HCT116 (cell line): ENCODE measurements at regions not wholly inside any gene's neighbourhood (a gene's known extent, or its start where the extent isn't known, plus 50 kb on each side); places are given as distances from the start of the nearest gene placed in this dataset.

Experiments
- CEBPB ChIP-seq: IDR thresholded peaks from 2 replicates; pipeline ENCODE4 v1.6.1; 2012; ENCODE audit warnings: low read depth
- EZH2 ChIP-seq: fragments of 200-600 bp; sonication (generic); IDR thresholded peaks from 2 replicates; pipeline ENCODE4 v1.6.1; 2017; ENCODE audit warnings: antibody characterized with exemption, mixed run types
- EZH2phosphoT487 ChIP-seq: fragments of 200-600 bp; IDR thresholded peaks from 2 replicates; pipeline ENCODE4 v1.6.1; 2018; ENCODE audit warnings: antibody characterized with exemption, borderline replicate concordance
- FOSL1 ChIP-seq: IDR thresholded peaks from 2 replicates; pipeline ENCODE4 v1.6.1; 2012; ENCODE audit warnings: low read depth
- POLR2A ChIP-seq: IDR thresholded peaks from 2 replicates; pipeline ENCODE4 v1.7.0; 2011; ENCODE audit warnings: borderline replicate concordance; ENCODE audit not compliant: insufficient read depth, insufficient read length; ENCODE audit errors: extremely low read depth
- POLR2AphosphoS5 ChIP-seq: IDR thresholded peaks from 2 replicates; pipeline ENCODE4 v1.6.1; 2011; ENCODE audit warnings: mild to moderate bottlenecking, low read depth, low read length, moderate library complexity
- TF ChIP-seq, protein P1 (sequence below), 3 experiments: fragments of 200-600 bp in 1 of 3; sonication (generic) in 1 of 3; IDR thresholded peaks in 2 of 3; conservative IDR thresholded peaks in 1 of 3; 2 replicates each; pipeline ENCODE4 v1.5.1; 2012 to 2017; ENCODE audit warnings: low read depth in 2 of 3, low read length in 2 of 3, antibody characterized with exemption in 1 of 3, borderline replicate concordance in 1 of 3, control low read depth in 1 of 3, mild to moderate bottlenecking in 1 of 3, mixed read lengths in 1 of 3, mixed run types in 1 of 3, moderate library complexity in 1 of 3; ENCODE audit not compliant: insufficient read depth in 1 of 3
- TF ChIP-seq, protein P2 (sequence below): IDR thresholded peaks from 2 replicates; pipeline ENCODE4 v1.6.1; 2012; ENCODE audit warnings: low read depth
- TF ChIP-seq, protein P3 (sequence below): IDR thresholded peaks from 2 replicates; pipeline ENCODE4 v1.6.1; 2012

DNA sequence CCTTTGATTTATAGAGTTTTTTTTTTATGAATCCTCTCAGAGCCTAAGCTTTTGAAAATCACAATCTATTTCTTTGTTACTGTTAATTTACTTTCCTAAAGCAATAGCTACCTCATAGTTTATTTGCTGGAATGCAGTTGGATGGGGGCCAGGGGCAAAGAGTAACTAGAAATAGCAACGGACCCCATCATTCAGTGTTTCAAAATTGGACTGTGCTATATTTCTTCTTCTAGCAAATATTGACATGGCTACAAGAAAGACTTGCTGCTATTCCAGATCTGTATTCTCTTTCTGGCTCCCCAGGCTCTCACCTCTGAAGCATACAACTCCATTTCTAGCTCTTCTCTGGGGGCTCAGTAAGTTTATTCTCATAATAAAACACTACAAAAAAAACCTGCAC lies 661.6 kb upstream of the NRG3 start:
- no peak for TF ChIP-seq EZH2
- TF ChIP-seq EZH2phosphoT487, result no peak
- TF ChIP-seq, protein P1, sequence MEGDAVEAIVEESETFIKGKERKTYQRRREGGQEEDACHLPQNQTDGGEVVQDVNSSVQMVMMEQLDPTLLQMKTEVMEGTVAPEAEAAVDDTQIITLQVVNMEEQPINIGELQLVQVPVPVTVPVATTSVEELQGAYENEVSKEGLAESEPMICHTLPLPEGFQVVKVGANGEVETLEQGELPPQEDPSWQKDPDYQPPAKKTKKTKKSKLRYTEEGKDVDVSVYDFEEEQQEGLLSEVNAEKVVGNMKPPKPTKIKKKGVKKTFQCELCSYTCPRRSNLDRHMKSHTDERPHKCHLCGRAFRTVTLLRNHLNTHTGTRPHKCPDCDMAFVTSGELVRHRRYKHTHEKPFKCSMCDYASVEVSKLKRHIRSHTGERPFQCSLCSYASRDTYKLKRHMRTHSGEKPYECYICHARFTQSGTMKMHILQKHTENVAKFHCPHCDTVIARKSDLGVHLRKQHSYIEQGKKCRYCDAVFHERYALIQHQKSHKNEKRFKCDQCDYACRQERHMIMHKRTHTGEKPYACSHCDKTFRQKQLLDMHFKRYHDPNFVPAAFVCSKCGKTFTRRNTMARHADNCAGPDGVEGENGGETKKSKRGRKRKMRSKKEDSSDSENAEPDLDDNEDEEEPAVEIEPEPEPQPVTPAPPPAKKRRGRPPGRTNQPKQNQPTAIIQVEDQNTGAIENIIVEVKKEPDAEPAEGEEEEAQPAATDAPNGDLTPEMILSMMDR (IDR thresholded peaks at IDR 0.05 in 2 of 3, conservative IDR thresholded peaks at IDR 0.05 in 1 of 3; ENCODE audit: borderline replicate concordance in 1 of 3, insufficient read depth in 1 of 3, low read depth in 2 of 3, low read length in 2 of 3), result no peak
- TF ChIP-seq POLR2AphosphoS5, result no peak
- TF ChIP-seq, protein P2, sequence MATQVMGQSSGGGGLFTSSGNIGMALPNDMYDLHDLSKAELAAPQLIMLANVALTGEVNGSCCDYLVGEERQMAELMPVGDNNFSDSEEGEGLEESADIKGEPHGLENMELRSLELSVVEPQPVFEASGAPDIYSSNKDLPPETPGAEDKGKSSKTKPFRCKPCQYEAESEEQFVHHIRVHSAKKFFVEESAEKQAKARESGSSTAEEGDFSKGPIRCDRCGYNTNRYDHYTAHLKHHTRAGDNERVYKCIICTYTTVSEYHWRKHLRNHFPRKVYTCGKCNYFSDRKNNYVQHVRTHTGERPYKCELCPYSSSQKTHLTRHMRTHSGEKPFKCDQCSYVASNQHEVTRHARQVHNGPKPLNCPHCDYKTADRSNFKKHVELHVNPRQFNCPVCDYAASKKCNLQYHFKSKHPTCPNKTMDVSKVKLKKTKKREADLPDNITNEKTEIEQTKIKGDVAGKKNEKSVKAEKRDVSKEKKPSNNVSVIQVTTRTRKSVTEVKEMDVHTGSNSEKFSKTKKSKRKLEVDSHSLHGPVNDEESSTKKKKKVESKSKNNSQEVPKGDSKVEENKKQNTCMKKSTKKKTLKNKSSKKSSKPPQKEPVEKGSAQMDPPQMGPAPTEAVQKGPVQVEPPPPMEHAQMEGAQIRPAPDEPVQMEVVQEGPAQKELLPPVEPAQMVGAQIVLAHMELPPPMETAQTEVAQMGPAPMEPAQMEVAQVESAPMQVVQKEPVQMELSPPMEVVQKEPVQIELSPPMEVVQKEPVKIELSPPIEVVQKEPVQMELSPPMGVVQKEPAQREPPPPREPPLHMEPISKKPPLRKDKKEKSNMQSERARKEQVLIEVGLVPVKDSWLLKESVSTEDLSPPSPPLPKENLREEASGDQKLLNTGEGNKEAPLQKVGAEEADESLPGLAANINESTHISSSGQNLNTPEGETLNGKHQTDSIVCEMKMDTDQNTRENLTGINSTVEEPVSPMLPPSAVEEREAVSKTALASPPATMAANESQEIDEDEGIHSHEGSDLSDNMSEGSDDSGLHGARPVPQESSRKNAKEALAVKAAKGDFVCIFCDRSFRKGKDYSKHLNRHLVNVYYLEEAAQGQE, result no peak
- no peak for TF ChIP-seq FOSL1
- TF ChIP-seq, protein P3, sequence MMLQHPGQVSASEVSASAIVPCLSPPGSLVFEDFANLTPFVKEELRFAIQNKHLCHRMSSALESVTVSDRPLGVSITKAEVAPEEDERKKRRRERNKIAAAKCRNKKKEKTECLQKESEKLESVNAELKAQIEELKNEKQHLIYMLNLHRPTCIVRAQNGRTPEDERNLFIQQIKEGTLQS, result no peak
- TF ChIP-seq POLR2A, result no peak
- TF ChIP-seq CEBPB, result no peak
